Testis (tissue), 2 donors: ENCODE measurements at regions not wholly inside any gene's neighbourhood (a gene's known extent, or its start where the extent isn't known, plus 50 kb on each side); places are given as distances from the start of the nearest gene placed in this dataset.

ENCODE experiments used
- POLR2A ChIP-seq: fragments of 450-650 bp; IDR thresholded peaks from one replicate; pipeline ENCODE4 v1.6.1; 2017; ENCODE audit warnings: antibody characterized with exemption, mild to moderate bottlenecking, moderate library complexity
- TF ChIP-seq, protein P1 (sequence below), 3 experiments: fragments of 450-650 bp in 2 of 3; fragments of 200-600 bp in 1 of 3; sonication (generic) in 1 of 3; IDR thresholded peaks; one replicate each; pipeline ENCODE4 v1.5.1; 2016 to 2019; ENCODE audit warnings: antibody characterized with exemption in 3 of 3, mild to moderate bottlenecking in 2 of 3, moderate library complexity in 1 of 3

DNA sequence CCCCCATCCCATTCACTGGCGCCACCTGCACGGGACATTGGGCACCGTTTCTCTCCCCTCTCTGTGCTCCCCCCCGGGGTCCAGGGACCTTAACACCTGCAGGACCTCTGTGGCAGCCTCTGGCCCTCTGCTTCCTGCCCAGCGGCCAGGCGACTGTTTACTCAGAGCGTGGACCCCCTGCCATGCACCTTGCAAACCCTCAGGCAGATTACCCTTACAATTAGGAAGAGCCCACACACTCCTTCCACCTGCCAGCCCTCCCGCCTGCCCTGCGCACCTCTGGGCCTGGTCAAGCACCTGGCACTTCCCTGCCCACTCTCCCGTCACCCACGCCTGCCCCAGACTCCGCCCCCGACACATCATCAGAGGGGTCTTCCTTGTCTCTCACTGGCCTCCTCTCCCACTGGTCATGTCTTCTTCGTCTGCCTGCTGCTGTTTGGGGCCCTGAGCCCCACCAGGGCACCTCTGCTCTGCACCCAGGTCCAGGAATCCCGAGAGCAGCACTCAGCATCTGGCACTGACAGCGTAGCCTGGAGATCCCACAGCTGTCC is 281.3 kb upstream of the IRX4 start:
- TF ChIP-seq POLR2A, result no peak
- TF ChIP-seq, protein P1, sequence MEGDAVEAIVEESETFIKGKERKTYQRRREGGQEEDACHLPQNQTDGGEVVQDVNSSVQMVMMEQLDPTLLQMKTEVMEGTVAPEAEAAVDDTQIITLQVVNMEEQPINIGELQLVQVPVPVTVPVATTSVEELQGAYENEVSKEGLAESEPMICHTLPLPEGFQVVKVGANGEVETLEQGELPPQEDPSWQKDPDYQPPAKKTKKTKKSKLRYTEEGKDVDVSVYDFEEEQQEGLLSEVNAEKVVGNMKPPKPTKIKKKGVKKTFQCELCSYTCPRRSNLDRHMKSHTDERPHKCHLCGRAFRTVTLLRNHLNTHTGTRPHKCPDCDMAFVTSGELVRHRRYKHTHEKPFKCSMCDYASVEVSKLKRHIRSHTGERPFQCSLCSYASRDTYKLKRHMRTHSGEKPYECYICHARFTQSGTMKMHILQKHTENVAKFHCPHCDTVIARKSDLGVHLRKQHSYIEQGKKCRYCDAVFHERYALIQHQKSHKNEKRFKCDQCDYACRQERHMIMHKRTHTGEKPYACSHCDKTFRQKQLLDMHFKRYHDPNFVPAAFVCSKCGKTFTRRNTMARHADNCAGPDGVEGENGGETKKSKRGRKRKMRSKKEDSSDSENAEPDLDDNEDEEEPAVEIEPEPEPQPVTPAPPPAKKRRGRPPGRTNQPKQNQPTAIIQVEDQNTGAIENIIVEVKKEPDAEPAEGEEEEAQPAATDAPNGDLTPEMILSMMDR (IDR thresholded peaks at IDR 0.05), result no peak
